HG02885 (cell line): ENCODE measurements at regions not wholly inside any gene's neighbourhood (a gene's known extent, or its start where the extent isn't known, plus 50 kb on each side); places are given as distances from the start of the nearest gene placed in this dataset.

Source experiments
- ATAC-seq: cut with Tn5 transposase; IDR thresholded peaks from one replicate; pipeline ENCODE4 v1.9.1; 2021; ENCODE audit warnings: mild to moderate bottlenecking; ENCODE audit not compliant: unreplicated experiment, poor library complexity

DNA sequence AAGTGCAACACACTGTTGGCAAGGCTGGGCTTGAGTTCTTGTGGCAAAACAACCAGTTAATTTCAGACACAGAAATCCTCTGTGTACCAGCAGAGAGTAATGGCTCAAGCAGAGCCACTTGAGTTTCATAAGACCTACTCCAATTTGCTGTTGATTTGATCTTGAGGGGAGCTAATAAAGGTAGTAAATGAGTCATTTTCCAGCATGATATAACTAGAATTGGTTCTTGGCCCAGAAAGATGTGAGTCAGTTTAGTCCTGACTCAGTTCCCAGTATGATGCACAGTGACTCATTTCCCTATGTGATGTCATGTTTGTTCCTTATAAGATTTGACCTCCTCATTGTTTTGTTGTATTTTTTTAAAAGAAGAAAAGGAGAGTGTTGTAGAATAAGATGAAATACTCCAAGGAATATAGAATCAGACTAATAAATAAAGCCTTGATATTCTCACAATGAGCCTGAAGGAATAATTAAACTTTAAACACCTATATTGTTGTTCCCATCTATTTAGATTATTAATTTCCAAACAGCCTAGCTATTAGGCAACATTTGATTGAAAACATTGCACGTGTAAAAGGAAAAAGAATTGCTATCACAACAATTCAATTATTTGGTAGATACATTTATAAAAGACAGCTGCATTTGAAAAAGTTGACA, 186.2 kb downstream of the REEP3 start:
- peak; percentile 86 for ATAC-seq

DNA sequence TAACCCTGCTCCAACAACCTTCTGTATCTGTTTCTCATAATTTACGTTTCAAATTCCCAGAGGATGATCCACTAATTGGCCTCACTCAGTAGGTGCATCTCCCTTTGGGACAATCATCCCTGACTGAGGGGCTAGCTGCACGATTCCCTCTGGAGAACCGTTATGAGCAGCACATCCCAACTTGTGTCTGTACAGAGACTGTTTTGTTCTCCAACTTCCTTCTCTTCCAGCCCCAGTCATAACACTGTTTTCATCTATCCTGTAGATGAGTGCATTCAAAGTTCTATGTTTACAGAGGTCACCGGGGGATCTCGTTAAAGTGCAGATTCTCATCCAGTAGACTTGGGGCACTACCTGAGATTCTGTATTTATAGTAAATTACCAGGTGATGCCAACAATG, 187.2 kb downstream of the REEP3 start:
- no peak for ATAC-seq

- no peak for ATAC-seq
These were observed 189.5 kb downstream of the REEP3 start for GRCh38 chr10:63710703-63711102.

DNA sequence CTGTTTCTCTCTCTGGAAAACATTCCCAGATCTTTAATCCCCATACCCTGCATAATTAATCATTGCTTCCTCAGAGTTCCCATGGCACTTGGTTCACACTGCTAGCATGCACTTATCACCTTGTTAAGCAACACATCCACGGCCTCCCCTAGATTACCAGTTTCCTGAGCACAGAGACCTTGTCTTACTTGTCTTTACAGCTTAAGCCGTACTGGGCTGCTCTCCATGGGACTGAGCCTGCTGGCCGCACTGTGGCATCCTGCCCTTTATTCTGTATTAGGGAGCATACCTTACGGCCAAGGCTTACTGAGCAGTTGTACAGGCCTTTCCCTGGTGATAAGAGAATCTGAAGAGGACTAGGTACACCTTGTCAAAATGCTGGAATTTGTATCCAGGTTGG, 190.2 kb downstream of the REEP3 start:
- no peak for ATAC-seq

- no peak for ATAC-seq
These were observed 190.9 kb downstream of the REEP3 start for GRCh38 chr10:63711867-63712716.

DNA sequence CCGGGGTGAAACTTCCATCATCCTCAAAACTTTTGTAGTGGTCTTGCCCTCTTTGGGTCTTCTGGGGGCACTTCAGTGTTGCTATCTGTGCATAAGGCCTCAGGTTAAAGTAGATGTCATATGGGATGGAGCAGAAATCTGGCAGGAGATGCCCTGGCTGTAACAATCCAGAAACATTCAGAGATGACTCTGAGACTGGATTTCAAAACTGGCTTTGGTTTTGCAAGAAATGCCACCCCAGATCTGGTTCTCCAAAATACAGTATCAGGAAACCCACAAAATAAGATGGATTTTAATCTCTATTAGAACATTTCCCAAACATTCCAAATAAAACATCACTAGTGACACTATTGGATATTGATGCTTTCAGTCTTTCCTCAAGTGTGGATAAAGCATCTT, 191.5 kb downstream of the REEP3 start:
- no peak for ATAC-seq

- no peak for ATAC-seq
These were observed 192.3 kb downstream of the REEP3 start for GRCh38 chr10:63713191-63714144.

GRCh38 chr10:63716016-63716580, 194.9 kb downstream of the REEP3 start:
- no peak for ATAC-seq

DNA sequence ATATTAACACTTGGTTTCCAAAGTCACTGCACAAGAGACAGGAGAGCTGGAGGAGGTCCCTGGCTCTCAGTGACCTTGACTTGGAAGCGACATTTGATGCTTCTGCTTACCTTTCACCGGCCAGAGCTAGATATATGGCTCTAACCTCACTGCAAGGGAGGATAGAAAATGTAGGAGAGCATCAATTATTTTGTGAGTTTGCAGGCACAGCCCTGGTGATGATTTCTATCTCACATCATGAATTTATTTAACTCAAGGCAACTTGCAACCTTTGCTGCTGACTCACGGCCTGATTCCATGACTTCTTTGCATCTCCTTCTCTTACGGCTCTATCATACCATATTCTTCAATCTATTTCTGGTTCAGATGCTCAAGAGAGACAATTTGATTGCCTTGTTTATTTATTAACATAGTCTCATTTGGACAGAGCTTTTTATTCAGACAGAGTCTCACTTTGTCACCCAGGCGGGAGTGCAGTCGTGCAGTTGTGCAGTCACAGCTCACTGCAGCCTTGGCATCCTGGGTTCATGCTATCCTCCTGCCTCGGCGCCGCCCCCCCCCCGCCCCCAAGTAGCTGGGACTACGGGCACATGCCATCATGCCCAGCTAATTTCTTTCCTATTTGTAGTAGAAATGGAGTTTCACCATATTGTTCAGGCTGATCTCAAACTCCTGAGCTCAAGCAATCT, 196.0 kb downstream of the REEP3 start:
- no peak for ATAC-seq

- ATAC-seq = no peak
These were observed 196.8 kb downstream of the REEP3 start for GRCh38 chr10:63718006-63718405.

DNA sequence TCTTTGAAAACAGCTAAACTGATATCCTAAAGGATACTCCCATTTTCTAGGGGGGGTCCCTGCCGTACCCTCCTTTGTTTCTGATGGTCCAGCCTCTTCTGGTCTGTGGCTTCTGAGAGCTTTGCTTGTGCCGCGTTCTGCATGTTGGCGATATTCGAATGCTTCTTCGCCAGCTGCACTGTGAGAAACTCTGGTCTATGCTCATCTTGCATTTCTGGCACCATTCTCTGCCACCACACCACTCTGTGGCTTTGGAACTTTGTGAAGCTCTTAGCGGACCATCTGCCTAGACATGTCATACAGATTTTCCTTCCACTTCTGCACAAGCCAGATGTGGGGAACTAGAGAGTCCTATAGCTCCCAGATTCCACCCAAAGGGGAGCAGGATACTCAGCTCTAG, 197.2 kb downstream of the REEP3 start:
- no peak for ATAC-seq

DNA sequence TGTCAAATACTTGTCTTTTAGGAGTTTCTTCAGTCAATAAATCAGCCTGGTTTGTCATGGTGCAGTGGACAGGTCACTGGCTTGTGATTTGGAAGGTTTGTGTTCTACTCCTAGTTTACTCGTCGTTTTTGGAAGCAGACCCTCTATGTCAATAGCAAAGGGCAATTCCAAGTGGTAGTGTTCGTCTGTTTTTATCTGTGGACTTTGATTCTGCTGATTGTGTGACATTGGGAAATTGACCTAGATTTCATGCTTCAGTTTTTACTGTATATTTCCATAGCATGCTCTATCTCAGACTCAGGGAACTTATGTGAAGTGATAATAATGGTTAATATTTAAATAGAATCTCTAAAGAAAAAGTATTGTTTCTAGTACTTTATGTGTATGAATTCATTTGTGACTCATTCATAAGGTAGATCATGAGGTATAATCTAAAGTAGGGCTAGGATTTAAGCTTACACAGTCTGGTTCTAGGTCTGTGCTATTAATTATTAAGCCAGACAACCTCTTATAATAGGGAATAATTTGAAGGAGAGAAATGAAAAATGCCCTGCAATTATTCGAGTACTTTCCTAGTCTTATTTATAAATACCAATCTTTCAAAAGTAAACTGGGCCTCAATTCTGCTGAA, 198.1 kb downstream of the REEP3 start:
- ATAC-seq = no peak

- ATAC-seq = peak; percentile 60
These were observed 198.9 kb downstream of the REEP3 start for GRCh38 chr10:63720072-63720537.

DNA sequence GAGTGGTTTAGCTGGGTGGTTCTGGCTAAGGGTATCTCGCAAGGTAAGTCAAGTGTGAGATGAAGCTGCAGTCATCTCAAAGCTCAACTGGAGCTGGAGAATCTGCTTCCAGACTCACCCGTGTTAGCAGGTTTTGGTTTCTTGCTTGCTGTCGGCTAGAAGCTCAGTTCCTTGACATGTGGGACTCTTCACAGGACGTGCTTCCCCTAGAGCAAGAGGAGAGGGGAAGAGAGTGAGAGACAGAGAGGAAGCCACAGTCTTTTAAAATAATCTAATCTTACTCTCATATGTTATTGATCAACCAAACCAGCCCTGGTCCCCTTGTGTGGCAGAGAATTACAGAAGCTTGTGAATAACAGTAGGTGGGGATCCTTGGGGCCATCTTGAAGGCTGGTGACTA, 199.5 kb downstream of the REEP3 start:
- ATAC-seq = peak; percentile 48

- no peak for ATAC-seq
These were observed 201.3 kb downstream of the REEP3 start for GRCh38 chr10:63722537-63722936.

- no peak for ATAC-seq
These were observed 202.1 kb downstream of the REEP3 start for GRCh38 chr10:63723320-63723719.

GRCh38 chr10:63723741-63724140, 202.5 kb downstream of the REEP3 start:
- no peak for ATAC-seq

- no peak for ATAC-seq
These were observed 203.7 kb downstream of the REEP3 start for GRCh38 chr10:63724922-63725321.

DNA sequence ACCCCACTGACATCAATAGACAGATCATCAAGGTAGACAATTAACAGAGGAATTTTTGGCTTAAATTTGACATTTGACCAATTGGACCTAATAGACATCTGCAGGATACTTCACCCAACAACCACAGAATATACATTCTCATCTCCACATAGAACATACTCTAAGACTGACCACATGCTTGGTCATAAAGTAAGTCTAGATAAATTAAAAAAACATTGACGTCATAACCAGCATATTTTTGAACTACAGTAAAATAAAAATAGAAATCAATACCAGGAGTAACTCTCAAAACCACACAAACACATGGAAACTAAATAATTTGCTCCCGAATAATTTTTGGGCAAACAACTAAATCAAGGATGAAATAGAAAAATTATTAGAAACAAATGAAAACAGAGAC, 205.7 kb downstream of the REEP3 start:
- ATAC-seq = no peak
